VCaP (cell line): ENCODE measurements at regions not wholly inside any gene's neighbourhood (a gene's known extent, or its start where the extent isn't known, plus 50 kb on each side); places are given as distances from the start of the nearest gene placed in this dataset.

Experiments
- H3K27ac ChIP-seq: fragments of 450-650 bp; 2 replicates; pipeline ENCODE4 v1.5.1; 2017
- TF ChIP-seq, protein P1 (sequence below): fragments of 450-650 bp; conservative IDR thresholded peaks from 2 replicates; pipeline ENCODE4 v1.5.1; 2017; ENCODE audit warnings: mild to moderate bottlenecking, moderate library complexity

DNA sequence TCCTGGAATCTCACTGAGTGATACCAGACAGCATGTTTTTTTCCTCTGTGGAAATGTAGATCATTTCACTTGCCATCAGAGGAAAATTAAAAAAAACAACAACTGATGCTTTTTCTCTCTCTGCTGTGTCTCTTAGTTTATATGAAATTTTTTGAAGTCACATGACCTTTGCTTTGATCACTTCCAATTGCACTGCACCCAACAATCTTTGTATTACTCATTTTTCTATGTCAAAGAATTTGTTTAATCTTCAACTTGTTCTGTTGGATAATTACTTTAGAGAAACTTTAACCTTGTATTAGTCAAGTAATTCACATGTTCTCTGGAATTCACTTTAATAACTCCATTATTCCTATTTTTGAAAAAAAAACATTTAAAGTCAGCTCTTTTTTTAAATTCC lies 1452.7 kb upstream of the CDH8 start:
- TF ChIP-seq, protein P1, sequence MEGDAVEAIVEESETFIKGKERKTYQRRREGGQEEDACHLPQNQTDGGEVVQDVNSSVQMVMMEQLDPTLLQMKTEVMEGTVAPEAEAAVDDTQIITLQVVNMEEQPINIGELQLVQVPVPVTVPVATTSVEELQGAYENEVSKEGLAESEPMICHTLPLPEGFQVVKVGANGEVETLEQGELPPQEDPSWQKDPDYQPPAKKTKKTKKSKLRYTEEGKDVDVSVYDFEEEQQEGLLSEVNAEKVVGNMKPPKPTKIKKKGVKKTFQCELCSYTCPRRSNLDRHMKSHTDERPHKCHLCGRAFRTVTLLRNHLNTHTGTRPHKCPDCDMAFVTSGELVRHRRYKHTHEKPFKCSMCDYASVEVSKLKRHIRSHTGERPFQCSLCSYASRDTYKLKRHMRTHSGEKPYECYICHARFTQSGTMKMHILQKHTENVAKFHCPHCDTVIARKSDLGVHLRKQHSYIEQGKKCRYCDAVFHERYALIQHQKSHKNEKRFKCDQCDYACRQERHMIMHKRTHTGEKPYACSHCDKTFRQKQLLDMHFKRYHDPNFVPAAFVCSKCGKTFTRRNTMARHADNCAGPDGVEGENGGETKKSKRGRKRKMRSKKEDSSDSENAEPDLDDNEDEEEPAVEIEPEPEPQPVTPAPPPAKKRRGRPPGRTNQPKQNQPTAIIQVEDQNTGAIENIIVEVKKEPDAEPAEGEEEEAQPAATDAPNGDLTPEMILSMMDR: no peak
- no peak overlapping the region for H3K27ac ChIP-seq

DNA sequence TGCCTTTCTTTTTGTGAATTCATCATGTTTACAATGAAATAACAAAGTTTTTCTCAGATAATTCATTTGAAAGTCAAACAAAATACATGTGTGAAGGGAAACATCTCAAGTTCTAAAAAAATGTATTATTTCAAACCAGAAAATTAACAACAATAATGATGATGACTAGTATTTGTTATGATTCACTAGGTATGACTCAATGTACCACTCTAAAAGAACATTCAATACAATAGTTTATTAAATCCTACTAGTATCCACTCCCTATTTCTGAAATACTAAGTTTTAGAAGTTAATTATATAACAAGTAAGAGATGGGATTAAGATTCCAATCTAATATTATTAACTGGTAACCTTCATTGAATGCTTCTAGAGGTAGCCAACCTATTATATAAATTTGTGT lies 1444.8 kb upstream of the CDH8 start:
- no peak overlapping the region for H3K27ac ChIP-seq
- TF ChIP-seq, protein P1: no peak

DNA sequence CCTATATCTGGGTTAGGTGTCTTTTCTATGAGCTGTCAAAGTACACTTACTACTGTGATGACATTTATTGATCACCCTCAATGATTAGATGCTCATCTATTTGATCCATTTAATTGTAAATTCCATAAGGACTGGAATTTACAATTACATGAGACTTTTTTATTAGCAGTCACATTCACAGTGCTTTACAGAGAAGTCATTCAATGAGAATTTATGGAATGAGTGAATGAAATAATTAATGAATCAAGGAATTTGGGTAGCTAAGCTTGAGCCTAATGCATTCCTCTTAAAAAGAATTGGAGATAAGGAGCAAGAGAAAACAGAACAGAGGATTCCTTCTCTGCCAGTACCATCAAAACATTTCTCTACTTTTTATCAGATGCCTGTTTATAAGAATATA lies 1437.5 kb upstream of the CDH8 start:
- TF ChIP-seq, protein P1: no peak
- H3K27ac ChIP-seq: no peak overlapping the region

DNA sequence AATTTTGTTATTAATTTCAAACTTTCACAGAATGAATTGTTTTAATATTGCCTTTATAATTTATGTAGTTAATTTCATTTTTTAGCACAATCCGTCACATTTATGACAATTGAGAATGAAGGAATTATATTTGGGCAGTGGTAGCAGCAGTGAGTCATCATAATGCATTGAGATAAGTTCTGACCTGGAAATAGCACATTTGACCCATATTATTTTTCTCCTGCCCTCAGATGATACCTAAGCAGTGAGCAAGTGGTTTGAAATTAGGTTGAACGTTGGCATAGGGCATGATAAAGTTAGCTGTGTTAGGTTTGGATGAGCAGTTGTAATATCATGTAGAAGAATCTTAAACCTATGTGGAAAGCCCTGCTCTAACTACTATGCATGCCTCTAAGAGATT lies 1431.3 kb upstream of the CDH8 start:
- H3K27ac ChIP-seq: no peak overlapping the region
- TF ChIP-seq, protein P1: no peak

DNA sequence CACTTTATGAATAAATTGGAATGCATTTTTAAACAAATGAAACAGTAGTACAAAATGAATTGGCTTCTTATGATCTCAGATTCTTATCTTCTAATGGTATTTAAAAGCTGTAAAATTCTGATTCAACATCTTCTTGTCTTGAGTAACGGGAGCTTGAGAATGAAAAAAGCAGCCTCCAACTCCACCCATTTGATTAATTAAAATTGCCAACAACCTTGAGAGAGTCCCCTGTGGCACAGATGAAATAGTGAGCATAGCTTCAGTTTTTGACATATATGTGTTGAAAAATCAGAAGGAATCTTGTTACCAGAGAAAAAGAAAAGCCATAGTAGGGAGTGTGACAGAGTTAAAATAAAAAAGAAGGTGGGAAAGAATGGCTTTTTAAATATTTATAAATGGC lies 1426.1 kb upstream of the CDH8 start:
- no peak overlapping the region for H3K27ac ChIP-seq

DNA sequence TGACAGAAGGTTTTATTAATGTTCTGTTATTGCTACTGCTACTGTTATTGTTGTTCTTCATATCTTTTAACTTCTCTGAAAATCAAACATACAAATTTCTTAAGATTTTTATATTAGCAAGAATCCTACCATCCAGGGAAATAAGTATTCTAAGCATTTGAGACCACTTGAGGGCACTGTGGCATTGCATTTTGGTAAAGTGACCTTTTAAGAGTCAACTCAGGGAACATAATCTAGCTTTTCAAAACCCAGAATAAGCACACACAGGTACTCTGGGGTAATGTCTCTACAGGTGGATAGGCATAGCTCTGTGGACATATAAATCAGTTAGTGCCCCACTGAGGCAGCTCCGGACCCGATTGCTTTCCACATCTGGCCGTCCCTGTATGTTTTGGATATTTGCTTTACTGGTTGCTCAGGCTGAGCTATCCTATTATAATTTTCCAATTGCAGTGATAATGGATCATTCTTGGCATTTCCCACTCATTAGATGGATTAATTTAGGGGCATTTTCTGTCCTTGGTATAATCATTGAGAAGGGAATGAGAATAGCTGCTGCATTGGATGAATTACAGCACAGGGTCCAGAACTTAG lies 1425.1 kb upstream of the CDH8 start:
- TF ChIP-seq, protein P1: peak; percentile 45
- no peak overlapping the region for H3K27ac ChIP-seq

More for the DNA sequence above, 1426.1 kb upstream of the CDH8 start:
- TF ChIP-seq, protein P1: no peak

DNA sequence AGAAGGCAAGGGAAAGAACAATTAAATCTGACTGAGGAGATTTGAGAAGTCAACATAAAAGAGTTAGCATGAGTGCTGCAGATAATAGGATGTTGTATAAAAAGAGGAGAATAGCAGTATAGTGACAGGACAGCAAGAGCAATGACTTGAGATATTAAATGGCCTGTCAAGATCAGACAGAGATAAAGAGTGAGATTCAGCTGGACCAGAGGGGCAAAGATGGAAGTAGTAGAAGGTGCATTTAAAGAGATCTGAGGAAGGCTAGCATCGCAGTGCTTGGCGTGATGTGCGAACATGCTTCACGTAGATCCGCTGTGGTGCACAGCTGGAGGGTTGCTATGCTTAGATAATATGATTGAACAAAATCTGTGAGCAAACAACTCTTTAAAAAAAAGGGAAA lies 1422.6 kb upstream of the CDH8 start:
- no peak overlapping the region for H3K27ac ChIP-seq
- TF ChIP-seq, protein P1: no peak
